ENCODE measurements at regions not wholly inside any gene's neighbourhood (a gene's known extent, or its start where the extent isn't known, plus 50 kb on each side); places are given as distances from the start of the nearest gene placed in this dataset.

GRCh38 chr11:19409307-19409706 is 168.6 kb upstream of the E2F8 start:
- TF ChIP-seq, protein P1, sequence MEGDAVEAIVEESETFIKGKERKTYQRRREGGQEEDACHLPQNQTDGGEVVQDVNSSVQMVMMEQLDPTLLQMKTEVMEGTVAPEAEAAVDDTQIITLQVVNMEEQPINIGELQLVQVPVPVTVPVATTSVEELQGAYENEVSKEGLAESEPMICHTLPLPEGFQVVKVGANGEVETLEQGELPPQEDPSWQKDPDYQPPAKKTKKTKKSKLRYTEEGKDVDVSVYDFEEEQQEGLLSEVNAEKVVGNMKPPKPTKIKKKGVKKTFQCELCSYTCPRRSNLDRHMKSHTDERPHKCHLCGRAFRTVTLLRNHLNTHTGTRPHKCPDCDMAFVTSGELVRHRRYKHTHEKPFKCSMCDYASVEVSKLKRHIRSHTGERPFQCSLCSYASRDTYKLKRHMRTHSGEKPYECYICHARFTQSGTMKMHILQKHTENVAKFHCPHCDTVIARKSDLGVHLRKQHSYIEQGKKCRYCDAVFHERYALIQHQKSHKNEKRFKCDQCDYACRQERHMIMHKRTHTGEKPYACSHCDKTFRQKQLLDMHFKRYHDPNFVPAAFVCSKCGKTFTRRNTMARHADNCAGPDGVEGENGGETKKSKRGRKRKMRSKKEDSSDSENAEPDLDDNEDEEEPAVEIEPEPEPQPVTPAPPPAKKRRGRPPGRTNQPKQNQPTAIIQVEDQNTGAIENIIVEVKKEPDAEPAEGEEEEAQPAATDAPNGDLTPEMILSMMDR (conservative IDR thresholded peaks at IDR 0.05): no peak
- TF ChIP-seq ZFX (IDR thresholded peaks at IDR 0.05): no peak

Data from C4-2B (cell line).